ENCODE measurements at regions not wholly inside any gene's neighbourhood (a gene's known extent, or its start where the extent isn't known, plus 50 kb on each side); places are given as distances from the start of the nearest gene placed in this dataset.

DNA sequence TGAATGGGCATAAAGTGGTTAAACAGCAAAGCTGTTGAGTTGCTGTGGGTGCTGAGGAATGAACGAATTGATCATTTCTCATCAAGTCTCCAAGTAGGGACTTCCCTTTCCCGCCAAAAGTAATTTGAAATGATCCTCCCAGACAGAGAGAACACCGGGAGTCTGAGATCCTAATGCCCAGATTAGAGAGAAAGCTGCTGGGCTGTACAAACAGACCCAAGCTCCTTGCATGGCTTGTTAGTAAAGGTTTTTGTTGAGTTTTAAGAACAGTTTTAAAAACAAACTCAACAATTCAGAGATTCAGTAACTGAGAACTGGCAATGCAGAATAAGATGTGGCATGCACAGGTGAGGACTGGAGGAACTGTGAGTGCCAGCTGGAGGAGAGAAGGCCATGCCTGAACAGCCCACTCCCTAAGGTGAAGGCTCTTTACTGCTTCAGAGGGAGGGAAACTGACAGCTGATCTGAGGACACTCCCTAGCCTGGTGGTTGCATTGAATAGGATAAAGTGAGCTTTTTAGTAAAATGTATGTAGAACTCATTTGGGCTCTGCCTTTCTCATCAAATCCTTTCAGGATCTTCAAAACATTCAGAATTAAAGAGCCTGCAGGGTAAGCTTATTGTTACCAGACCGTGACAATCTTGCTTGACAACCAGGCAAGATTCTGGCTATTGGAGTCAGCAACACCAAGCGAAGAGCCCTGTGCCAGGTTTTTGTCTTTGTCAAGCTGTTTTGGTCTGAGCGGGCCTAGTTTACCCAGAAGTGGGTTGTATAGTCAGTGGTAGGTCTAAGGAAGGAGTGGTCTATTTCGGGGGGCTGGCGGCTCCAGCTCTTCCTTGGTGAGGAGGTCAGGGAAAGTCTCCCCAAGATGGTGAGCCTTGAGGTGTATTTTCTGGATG, 63.2 kb upstream of the IGFBP5 start:
- TF ChIP-seq POLR2AphosphoS5 (IDR thresholded peaks at IDR 0.05) (no peak), CTCF (IDR thresholded peaks at IDR 0.05; ENCODE audit: poor library complexity, severe bottlenecking) (no peak)

Measured in neural cell (in vitro differentiated cells).